ENCODE measurements at regions not wholly inside any gene's neighbourhood (a gene's known extent, or its start where the extent isn't known, plus 50 kb on each side); places are given as distances from the start of the nearest gene placed in this dataset.

DNA sequence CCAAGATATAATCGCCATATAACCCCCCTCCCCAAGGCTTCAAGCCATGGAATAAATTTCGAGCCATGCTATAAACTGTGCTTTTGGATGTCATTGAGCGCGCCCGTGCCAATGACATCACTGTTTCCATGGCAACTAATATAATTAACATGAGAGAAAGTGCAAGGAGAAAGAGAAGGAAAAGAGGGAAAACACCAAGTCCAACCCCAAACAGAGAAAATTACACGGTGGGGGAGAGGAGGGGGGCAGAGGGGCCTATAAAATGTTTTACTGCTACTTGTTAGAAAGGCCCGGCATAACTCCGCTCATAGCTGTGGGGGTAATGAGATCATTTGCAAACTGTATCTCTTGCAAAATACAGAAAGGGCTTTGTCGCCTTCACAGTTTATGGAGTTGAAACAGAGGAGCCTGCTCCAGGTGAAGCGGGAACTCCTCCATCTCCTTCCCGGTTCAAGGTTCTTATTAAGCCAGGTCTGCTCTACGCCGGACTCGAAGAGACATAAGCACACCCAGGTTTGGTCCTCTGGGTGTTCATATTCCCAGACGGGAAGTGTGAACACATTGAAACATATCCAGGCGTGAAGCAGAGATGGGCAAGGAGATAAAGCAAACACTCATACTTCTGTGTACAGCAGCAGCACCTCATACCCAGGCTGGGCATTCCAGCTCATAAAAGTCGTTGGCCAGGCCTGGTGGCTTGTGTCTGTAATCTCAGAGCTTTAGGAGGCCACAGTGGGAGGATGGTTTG, 99.1 kb upstream of the MAP1LC3B2 start:
- Histone ChIP-seq H3K79me2 (ENCODE audit: control insufficient read depth, insufficient read depth, low read length) (no peaks in the 10 kb centered on the region), H3K27ac (ENCODE audit: low read length in 2 of 2) (no peak overlapping the region), H3K27me3 (replicated peaks in 1 of 4; ENCODE audit: control extremely low read depth in 1 of 4, control insufficient read depth in 3 of 4, insufficient read depth in 4 of 4, low read length in 3 of 4) (peaks cover 0 to 8% (median 0%) of the 10 kb centered on the region in 4 experiments), H3K9me3 (ENCODE audit: control extremely low read depth in 1 of 3, control insufficient read depth in 2 of 3, insufficient read depth in 1 of 3, low read length in 2 of 3) (peaks cover 0 to 7% (median 0%) of the 10 kb centered on the region in 3 donors), H2AFZ (ENCODE audit: insufficient read depth, low read depth, low read length, poor library complexity, severe bottlenecking) (no peak overlapping the region), H3K4me2 (replicated peaks; ENCODE audit: low read depth, low read length, poor library complexity, severe bottlenecking) (no peak overlapping the region), H3K36me3 (replicated peaks in 1 of 2; ENCODE audit: control extremely low read depth in 1 of 2, control insufficient read depth in 1 of 2, extremely low read depth in 1 of 2, insufficient read depth in 2 of 2, low read length in 1 of 2) (no peaks in the 10 kb centered on the region), H3K4me3 (ENCODE audit: control extremely low read depth in 1 of 5, extremely low read depth in 1 of 5, insufficient read depth in 1 of 5, low read depth in 2 of 5, low read length in 4 of 5) (no peak overlapping the region), H3K4me1 (ENCODE audit: control insufficient read depth in 2 of 2, insufficient read depth in 2 of 2, low read length in 2 of 2) (peaks cover 5 to 11% of the 10 kb centered on the region in 2 donors), H3K9ac (ENCODE audit: low read length) (no peak overlapping the region), H4K20me1 (ENCODE audit: control insufficient read depth, insufficient read depth, low read length, poor library complexity, severe bottlenecking) (no peaks in the 10 kb centered on the region)
- no peak overlapping the region for H3K27ac Mint-ChIP-seq
- ATAC-seq (ENCODE audit: low read depth) (no peak), DNase-seq (no peak)
- no peak for TF ChIP-seq EZH2 (IDR thresholded peaks at IDR 0.05; ENCODE audit: borderline replicate concordance, insufficient read depth, low read depth, low read length, poor library complexity, severe bottlenecking)
- TF ChIP-seq, protein P1, sequence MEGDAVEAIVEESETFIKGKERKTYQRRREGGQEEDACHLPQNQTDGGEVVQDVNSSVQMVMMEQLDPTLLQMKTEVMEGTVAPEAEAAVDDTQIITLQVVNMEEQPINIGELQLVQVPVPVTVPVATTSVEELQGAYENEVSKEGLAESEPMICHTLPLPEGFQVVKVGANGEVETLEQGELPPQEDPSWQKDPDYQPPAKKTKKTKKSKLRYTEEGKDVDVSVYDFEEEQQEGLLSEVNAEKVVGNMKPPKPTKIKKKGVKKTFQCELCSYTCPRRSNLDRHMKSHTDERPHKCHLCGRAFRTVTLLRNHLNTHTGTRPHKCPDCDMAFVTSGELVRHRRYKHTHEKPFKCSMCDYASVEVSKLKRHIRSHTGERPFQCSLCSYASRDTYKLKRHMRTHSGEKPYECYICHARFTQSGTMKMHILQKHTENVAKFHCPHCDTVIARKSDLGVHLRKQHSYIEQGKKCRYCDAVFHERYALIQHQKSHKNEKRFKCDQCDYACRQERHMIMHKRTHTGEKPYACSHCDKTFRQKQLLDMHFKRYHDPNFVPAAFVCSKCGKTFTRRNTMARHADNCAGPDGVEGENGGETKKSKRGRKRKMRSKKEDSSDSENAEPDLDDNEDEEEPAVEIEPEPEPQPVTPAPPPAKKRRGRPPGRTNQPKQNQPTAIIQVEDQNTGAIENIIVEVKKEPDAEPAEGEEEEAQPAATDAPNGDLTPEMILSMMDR (IDR thresholded peaks at IDR 0.05) = no peak
- ChIA-PET POLR2A (no interaction called here), CTCF (no interaction called here)
- WGBS (ENCODE audit: insufficient coverage) = 98% methylated on average over 9 of the region's 17 CpGs
- no peak overlapping the region for H3K4me3 Mint-ChIP-seq
- H3K27me3 Mint-ChIP-seq = peaks cover 6% of the 10 kb centered on the region
- no peaks in the 10 kb centered on the region for H3K9me3 Mint-ChIP-seq (ENCODE audit: insufficient read depth)
- intact Hi-C loops (cut with micrococcal nuclease) = no loop called here
- H3K4me1 Mint-ChIP-seq = peaks cover 19% of the 10 kb centered on the region

DNA sequence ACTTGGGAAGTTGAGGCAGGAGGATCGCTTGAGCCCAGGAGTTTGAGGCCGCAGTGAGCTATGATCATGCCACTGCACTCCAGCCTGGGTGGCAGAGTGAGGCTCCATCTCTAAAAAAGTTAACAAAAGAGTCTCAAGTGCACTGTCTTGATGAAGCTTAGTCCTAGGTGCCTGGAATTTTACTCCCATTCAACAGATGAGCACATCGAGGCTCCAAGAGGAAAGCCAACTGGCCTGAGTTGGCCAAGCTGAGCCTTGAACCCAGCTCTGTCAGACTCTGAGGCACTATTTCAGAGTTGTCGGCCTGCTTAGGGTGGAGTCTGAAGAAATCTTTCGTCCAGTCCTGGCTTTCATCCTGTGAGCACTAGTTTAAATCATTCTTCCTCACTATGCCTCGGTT, 98.1 kb upstream of the MAP1LC3B2 start:
- TF ChIP-seq, protein P1 (IDR thresholded peaks at IDR 0.05) = no peak
- TF ChIP-seq EZH2 (IDR thresholded peaks at IDR 0.05; ENCODE audit: borderline replicate concordance, insufficient read depth, low read depth, low read length, poor library complexity, severe bottlenecking) = no peak
- Mint-ChIP-seq H3K4me3 (no peak overlapping the region), H3K27ac (no peak overlapping the region), H3K4me1 (peaks cover 17% of the 10 kb centered on the region), H3K27me3 (peaks cover 6% of the 10 kb centered on the region), H3K9me3 (ENCODE audit: insufficient read depth) (no peaks in the 10 kb centered on the region)
- ChIA-PET CTCF (no interaction called here), POLR2A (no interaction called here)
- intact Hi-C loops (cut with micrococcal nuclease) = no loop called here
- H4K20me1 ChIP-seq (ENCODE audit: control insufficient read depth, insufficient read depth, low read length, poor library complexity, severe bottlenecking) = no peaks in the 10 kb centered on the region
- H2AFZ ChIP-seq (ENCODE audit: insufficient read depth, low read depth, low read length, poor library complexity, severe bottlenecking) = no peak overlapping the region
- H3K27ac ChIP-seq (ENCODE audit: low read length in 2 of 2) = no peak overlapping the region
- H3K9ac ChIP-seq (ENCODE audit: low read length) = no peak overlapping the region
- H3K36me3 ChIP-seq (replicated peaks in 1 of 2; ENCODE audit: control extremely low read depth in 1 of 2, control insufficient read depth in 1 of 2, extremely low read depth in 1 of 2, insufficient read depth in 2 of 2, low read length in 1 of 2) = no peaks in the 10 kb centered on the region
- no peak overlapping the region for H3K4me3 ChIP-seq (ENCODE audit: control extremely low read depth in 1 of 5, extremely low read depth in 1 of 5, insufficient read depth in 1 of 5, low read depth in 2 of 5, low read length in 4 of 5)
- peaks cover 5 to 11% of the 10 kb centered on the region in 2 donors for H3K4me1 ChIP-seq (ENCODE audit: control insufficient read depth in 2 of 2, insufficient read depth in 2 of 2, low read length in 2 of 2)
- H3K4me2 ChIP-seq (replicated peaks; ENCODE audit: low read depth, low read length, poor library complexity, severe bottlenecking) = no peak overlapping the region
- no peak for ATAC-seq (ENCODE audit: low read depth)
- 100% methylated on average over 3 of the region's 6 CpGs for WGBS (ENCODE audit: insufficient coverage)
- no peaks in the 10 kb centered on the region for H3K79me2 ChIP-seq (ENCODE audit: control insufficient read depth, insufficient read depth, low read length)
- DNase-seq = no peak
- H3K9me3 ChIP-seq (ENCODE audit: control extremely low read depth in 1 of 3, control insufficient read depth in 2 of 3, insufficient read depth in 1 of 3, low read length in 2 of 3) = peaks cover 0 to 7% (median 0%) of the 10 kb centered on the region in 3 donors
- H3K27me3 ChIP-seq (replicated peaks in 1 of 4; ENCODE audit: control extremely low read depth in 1 of 4, control insufficient read depth in 3 of 4, insufficient read depth in 4 of 4, low read length in 3 of 4) = peaks cover 0 to 5% (median 0%) of the 10 kb centered on the region in 4 experiments

All from B cell (primary cell).